GM19468 (cell line): ENCODE measurements at regions not wholly inside any gene's neighbourhood (a gene's known extent, or its start where the extent isn't known, plus 50 kb on each side); places are given as distances from the start of the nearest gene placed in this dataset.

Experiments
- ATAC-seq: cut with Tn5 transposase; IDR thresholded peaks from one replicate; pipeline ENCODE4 v1.9.1; 2021; ENCODE audit warnings: mild to moderate bottlenecking, moderate library complexity, moderate number of reproducible peaks; ENCODE audit not compliant: unreplicated experiment; ENCODE audit errors: extremely low read depth

DNA sequence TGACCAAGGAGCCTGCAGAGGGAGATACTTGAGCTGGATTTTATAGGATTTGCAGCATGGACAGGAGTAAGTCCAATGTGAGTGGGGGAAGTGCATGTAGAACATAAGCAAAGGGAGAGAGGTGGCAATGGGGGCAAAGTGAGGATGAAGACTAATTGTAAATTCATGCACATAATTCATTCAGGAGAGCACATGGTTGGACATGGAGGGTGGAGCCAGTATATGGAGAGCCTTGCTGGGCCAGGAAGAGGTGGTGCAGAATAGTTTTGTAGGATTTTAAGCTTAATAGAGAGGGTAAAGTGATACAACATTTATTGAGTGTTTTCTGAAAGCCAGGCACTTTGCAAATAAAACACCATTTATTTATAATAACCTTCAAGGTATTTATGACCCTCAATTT lies 274.3 kb upstream of the C11orf87 start:
- no peak for ATAC-seq

DNA sequence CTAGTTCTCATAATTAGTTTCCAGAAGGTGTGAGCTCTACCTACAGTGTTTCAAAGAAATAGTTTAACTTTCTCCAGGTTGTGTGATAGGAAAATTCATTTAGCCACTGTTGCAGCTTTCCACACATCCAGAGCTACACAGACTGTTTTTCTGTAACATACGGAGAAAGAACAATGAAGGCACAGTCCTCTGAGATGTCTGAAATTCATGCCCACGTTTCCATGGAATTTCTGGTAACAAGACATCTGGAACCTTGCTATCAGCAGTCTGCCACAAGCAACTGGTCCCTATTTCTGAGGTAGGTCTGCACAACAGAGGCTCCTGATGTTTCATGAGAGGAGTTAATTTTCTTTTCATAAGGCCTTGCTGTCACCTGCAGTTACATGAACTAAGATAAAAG lies 273.3 kb upstream of the C11orf87 start:
- no peak for ATAC-seq

DNA sequence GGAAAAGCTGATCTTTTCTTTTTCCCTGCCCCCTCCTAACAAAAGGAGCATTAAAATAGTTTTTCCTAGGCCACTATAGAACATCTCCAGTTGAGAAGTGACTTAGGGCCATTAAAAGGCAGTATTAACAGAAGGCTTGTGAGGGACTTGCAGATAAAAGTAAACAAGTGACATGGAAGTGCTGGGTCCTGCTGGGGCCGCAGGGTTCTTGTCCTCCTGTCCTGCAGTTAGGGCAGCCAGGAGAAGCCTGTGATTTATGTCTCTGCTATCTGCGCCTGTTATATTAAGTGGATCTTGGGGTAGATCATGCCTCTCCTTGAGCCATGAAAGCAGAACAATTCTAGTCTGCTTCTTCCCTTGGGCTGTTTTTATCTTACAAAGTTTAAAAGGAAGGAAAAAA lies 271.4 kb upstream of the C11orf87 start:
- ATAC-seq = no peak

DNA sequence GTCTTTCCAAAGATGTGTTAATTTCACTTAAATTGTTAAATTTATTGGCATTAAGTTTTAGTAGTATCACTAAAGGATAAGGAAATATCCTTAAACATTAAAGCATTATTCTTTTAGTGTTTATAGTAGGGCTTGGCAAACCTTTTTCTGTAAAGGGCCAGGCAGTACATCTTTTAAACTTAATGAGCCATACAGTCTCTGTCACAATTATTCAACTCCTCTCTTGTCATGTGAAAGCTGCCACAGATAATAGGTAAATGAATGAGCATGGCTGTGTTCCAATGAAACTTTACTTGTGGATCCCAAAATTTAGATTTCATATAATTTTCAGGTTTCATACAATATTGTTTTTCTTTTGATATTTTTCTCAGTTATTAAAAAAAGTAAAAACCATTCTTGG lies 268.2 kb upstream of the C11orf87 start:
- no peak for ATAC-seq

DNA sequence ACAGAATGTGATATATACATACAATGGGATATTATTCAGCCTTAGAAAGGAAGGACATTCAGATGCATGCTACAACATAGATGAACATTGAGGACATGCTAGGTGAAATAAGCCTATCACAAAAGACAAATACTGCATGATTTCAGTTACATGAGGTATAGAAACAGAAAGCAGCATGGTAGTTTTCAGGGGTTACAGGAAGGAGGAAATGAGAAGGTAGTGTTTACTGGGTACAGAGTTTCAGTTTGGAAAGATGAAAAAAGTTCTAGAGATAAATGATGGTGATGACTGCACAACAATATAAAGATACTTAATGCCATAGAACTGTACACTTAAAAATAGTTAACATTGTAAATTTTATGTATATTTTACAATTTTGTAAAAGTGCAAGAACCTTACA lies 266.7 kb upstream of the C11orf87 start:
- ATAC-seq = peak; percentile 54

DNA sequence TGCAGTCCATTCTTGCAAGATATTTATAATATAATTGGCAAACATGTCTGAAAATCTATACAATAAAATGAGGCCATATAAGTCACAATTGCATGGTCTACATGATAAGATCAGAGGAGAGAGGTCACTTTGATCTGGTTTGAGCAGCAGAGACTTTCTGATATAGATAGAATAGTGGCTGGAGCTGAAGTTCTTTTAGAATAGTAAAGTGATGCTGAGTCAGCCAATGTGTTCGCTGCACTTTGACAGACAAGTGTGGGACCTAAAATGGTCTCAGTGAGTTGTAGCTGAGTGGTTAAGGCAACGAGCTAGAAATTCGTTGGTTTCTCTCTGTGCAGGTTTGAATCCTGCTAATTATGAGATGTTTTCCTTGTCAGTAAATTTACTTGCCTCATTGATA lies 257.0 kb upstream of the C11orf87 start:
- no peak for ATAC-seq

DNA sequence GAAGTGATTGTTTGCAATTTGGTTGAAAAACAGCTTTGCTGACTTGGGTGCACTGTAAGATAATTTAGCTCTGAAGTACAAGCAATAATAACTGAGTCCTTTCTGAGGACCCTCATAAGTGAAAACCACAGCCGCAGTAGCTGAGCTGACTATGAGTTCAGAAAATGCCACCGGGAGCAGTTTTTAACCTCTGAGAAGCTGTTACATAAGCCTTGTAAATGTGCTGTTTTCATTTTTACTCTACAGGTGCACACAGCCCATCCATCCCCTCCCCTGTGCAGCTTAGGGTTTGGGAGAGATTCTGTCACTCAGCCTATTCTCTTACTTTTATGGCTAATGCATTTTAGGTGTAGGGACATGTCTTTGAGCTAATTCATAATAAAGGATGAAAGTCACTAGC lies 255.5 kb upstream of the C11orf87 start:
- ATAC-seq = no peak

DNA sequence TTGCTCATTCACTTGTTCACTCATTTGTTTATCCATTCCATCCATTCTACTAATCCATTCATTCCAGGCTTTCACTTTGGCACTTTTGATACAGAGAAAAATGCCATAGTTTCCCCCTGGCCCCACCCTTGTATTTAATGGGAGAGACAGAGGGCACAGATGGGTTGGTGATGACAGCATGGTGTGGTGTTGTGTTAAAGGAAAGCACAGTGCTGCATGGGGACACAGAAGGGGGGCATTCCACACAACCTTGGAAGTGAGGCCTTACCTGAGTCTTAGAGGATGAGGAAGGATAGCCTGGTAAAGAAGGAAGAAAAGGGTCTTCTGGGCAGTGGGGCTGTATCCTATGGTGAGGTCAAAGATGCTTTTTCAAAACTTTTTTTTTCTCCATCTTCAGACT lies 248.5 kb upstream of the C11orf87 start:
- ATAC-seq = no peak

DNA sequence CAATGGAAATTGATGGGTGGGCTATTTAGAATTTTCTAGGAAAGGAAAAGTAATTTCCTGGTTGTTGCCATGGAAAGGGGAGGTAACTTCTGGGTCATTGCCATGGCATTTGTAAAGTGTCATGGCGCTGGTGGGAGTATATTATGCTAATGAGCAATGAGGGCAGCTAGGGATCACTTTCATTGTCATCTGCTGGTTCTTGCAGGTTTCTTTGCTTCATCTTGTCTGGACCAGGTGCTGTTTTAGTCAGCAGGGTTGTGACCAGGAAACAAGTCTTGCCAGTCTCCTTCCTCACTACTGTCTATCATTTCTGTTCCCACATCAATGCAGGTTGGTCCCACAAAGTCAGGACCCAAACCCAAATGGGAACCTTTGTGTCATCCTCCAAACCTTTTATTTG lies 237.6 kb upstream of the C11orf87 start:
- no peak for ATAC-seq

DNA sequence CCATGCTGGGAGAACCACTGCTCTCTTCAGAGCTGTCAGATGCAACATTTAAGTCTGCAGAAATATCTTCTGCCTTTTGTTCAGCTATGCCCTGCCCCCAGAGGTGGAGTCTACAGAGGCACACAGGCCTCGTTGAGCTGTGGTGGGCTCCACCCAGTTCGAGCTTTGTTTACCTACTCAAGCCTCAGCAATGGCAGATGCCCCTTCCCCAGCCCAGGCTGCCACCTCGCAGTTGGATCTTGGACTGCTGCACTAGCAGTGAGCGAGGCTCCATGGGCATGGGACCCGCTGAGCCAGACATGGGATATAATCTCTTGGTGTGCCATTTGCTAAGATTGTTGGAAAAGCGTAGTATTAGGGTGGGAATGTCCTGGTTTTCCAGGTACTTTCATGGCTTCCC lies 229.1 kb upstream of the C11orf87 start:
- ATAC-seq = no peak

DNA sequence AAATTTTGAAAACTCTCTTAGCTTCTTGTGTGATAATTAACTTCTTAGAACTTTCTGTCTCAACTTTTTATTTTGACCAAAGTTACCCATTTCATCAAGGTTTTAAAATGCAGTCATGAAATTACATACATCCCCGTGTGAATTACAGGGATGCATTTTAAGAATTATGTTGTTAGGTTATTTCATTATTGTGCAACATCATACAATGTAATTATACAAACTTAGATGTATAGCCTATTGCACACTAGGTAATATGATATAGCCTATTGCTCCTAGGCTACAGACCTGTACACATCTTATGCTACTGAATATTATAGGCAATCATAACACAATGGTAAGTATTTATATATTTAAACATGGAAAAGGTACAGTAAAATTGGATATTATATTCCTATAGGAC lies 228.1 kb upstream of the C11orf87 start:
- no peak for ATAC-seq

DNA sequence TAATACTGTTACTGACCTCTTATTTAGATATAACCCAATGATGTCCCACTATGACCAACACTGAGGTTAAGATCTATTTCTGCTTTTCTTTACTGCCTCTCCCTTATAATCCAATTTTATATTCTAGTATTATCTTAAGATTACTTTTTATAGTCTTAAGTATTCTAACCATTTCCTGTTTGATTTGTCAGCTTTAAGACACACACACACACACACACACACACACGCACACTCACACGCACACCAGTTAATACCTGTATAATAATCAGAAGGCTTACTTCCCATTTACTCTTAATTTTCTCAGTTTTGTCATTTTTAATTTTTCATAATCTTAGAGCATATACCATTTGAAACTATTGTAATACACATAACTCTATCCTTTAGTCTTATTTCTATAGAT lies 226.0 kb upstream of the C11orf87 start:
- ATAC-seq = no peak

DNA sequence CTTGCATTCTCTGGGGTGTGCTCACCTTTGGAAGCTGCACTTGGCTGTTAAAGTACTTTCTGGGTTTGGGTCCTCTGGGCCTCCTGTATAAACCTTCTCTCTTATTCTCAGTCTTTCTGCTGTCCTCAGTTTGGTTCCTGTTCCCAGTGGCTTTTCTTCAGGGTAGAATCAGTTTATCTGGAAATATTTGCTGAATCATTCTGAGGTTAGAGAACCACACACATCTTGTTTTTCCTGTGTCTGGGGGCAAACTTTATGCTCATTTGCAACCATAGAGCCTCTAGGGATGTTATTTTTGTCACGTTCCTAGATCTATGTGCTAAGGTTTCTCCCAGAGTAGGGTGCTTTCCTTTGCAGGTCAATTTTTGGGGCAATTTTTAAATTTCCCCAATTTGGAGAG lies 224.3 kb upstream of the C11orf87 start:
- no peak for ATAC-seq

DNA sequence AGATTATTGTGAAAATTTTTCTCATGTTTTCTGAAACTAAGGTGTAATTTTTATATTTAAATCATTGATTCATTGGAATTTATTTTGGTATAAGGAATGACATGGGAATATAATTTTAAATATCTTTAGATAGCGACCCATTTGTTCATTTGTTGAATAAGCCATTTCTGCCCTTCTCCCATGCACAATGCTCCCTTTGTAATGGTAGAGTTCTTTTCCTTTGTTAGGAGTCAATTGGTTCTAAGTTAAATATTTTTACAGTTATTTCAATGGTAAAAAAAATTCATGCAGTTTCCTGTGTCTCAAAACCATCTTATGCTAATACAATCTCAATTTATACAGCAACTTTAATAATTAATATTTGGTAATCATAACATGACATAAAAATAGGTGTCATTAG lies 218.8 kb upstream of the C11orf87 start:
- ATAC-seq = no peak

DNA sequence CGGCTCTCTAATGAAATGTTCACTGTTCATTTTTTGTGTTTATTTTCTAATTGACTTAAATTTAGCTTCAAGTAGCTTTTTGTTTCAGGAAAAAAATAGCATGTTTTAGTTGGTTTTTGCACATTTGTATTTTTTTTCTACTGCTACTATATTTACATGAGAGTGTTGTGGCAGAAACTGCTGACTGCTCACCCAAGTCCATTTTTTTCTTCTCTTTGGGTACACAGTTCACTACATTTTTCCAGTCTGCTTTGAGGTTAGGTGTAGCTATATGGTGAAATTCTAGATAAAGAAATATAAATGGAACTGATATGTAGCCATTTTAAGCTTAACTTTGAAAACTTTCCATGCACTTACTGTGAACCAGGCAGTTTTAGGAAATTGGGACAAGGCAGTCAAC lies 216.7 kb upstream of the C11orf87 start:
- no peak for ATAC-seq

DNA sequence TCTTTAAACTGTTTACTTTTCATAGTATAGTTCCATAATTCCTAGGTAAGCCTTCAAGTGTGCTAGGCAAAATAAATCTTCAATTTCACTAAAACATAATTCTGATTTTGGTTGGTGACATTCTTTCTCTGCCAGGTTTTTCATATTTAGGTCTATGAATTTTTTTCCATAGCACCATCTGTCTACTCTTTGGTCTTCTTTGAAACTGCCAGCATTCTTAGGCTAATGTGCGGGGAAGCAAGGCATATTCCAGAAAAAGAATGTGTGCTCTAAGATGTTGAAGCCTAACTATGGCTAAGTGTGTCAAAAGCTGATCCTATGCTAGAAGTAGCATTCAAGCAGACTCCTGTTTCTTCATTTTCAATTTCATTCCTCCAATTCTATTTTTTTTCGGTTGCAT lies 213.9 kb upstream of the C11orf87 start:
- ATAC-seq = no peak

DNA sequence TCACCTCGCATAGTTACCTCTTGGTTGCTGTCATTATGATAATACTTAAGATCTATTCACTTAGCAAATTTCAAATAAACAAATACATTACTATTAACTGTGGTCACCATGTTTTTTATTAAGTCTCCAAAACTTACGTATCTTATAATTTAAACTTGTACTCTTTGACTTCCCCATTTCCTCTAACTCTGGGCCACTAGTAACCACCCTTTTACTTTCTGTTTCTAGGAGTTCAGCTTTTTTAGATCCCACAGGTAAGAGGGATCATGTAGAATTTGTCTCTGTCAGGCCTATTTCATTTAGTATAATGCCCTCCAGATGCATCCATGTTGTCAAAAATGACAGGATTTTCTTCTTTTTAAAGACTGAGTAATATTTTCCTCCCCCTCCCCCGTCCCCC lies 212.4 kb upstream of the C11orf87 start:
- ATAC-seq = no peak

DNA sequence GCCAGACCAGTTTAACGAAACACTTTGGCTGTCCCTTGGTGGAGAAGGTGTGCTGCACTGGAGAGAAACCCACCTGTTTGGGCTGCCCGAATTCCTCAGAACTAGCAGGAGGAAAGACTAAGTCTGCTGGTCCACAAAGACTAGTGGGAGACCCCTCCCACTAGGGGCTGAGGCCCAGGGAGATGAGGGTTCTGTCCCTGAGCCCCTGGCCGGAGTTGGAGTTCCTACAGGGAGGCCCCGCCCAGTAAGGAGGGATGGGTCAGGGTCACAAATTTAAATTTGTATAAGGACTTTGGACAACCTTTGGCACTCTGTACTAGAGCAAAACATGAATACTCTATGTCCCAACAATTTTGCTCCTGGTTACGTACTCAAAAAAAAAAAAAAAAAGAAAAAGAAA lies 200.8 kb upstream of the C11orf87 start:
- ATAC-seq = no peak

DNA sequence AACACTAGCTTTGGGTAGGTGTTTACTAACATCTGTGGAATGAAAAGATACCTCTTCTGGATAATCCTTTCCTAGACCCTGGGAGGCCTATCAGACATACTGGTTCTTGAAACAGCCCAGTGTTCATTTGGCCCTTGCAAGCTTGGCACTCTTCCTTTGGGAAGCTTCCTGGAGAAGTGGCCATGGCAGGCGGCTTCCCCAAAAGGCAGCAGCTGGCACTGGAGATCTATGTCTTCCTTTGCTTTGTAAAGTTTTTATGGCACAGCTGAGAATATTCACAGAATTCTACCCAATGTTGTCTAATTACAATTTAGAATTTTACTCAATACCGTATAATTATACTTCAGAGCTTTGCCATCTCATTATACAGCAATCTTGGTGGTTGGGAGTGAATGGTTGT lies 199.2 kb upstream of the C11orf87 start:
- ATAC-seq = no peak

DNA sequence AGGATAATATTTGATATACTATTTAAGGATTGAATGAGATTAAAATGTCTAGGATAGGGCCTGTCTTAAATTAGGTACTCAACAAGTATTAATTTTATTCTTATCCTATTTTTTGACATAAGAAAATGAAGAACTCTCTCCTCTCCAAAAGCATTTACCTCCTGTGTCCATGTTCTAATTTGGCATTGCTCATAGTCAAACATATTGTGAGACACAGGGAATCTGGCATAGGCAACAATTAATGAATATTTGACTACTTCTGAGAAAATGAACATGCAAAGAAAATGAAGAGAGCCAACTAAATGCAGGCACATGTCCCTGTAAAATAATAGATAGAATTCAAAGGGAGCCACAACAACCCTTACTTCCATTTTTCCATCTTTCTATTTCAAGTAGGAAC lies 198.5 kb upstream of the C11orf87 start:
- ATAC-seq = no peak

DNA sequence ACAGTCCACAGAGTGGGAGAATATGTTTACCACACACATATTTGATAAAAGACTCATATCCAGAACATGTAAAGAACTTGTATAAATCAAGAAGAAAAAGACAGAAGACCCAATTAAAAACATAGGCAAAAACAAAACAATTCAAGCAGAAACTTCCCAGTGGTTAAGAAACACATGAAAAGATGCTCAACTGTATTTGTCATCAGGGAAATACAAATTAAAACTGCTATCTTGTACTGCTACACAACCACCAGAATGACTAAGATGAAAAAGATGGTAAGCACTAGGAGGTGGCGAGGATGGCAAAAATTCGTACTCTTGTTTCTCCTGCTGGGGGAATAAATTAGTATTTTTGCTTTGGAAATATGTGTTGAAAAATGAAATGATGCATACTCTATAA lies 192.3 kb upstream of the C11orf87 start:
- ATAC-seq = no peak

DNA sequence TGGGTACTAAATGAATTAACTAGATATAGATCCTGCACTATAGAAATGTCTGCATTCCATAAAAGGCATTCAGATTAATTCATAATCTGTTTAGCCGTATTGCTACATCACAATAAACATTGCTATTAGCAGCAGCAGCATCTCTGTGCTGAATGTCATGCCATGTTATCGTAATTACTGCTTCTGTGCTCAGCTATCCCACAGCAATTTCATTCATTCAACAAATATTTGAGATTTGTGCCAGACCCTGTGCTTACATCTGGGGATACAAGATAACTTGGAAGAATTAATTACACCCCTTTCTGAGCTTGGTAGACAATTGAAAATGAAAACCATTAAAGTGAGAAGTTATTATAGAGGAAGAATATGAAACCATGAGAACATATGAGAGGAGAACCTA lies 185.8 kb upstream of the C11orf87 start:
- no peak for ATAC-seq

DNA sequence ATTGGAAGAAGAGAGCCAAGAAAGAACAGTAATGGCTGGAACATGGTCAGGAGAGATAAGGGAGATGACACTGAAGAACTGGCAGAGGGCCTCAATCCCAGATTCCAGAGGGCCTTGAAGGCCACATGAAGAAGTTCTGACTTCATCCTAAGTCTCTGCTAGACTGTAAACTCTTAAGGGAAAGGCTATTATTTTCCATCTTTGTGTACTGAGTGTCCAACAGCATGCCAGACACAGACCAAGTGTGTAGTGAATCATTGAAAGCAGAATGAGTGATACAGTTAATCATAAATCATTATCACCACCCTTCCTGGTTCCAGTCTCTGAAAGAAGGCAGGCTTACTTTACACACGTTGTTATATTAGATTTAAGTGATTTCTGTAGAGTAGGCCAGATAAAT lies 185.3 kb upstream of the C11orf87 start:
- no peak for ATAC-seq
